GM12872 (cell line): ENCODE measurements at regions not wholly inside any gene's neighbourhood (a gene's known extent, or its start where the extent isn't known, plus 50 kb on each side); places are given as distances from the start of the nearest gene placed in this dataset.

Experiments
- CTCF ChIP-seq: IDR thresholded peaks from 3 replicates; pipeline ENCODE4 v1.5.1; 2011; ENCODE audit warnings: low read depth, mild to moderate bottlenecking, low read length, moderate library complexity; ENCODE audit not compliant: insufficient read depth

GRCh38 chr2:7633566-7634153, 716.4 kb downstream of the RNF144A start:
- TF ChIP-seq CTCF = no peak

- TF ChIP-seq CTCF = no peak
These were observed 717.2 kb downstream of the RNF144A start for GRCh38 chr2:7634409-7634808.

- no peak for TF ChIP-seq CTCF
These were observed 722.3 kb downstream of the RNF144A start for GRCh38 chr2:7639476-7639875.

- TF ChIP-seq CTCF = no peak
These were observed 728.8 kb downstream of the RNF144A start for GRCh38 chr2:7646024-7646423.

DNA sequence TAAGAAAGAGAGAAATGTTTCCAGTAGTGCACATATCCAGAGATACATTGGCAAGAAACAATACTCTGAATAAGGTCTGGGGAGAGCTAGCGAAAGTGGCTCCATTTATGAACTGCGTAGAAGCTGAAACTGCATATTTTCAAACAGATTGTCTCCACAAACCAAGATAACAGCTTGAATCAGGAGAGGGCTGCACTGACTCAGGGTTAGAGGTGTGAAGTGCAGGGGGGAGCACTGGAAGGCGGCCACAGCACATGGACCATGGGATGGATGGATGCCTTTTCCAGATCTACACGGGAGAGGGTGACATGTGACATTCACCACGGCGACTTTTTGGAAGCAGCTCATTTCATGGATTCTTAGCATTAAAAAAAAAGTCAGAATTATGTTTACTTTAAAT, 729.4 kb downstream of the RNF144A start:
- no peak for TF ChIP-seq CTCF

DNA sequence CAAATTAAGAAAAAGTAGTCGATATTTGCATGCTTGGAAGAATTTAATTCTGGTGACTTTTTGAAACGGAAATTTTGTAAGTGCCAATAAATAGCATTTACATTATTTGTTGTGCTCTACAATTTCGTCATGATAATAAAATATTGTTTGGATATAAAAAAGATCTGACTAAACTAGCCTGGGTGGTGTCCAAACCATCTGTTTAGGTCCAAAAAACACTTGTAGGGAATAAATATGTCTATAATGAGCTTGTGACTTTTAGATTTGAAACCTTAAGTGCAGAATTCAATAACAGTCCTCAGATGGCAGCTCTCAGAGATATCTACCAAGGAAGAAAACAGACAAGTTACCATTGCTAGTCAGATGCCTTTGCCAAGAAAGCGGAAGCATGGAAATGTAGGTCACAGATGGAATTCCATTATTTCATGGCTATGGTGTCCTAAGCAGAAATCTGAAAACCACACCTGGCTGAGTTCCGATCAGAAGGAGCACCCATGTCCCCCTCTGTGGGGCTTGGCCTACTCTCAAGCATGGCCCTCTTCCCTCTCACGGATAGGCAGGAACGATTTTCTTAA, 731.1 kb downstream of the RNF144A start:
- no peak for TF ChIP-seq CTCF

GRCh38 chr2:7649461-7650228, 732.4 kb downstream of the RNF144A start:
- TF ChIP-seq CTCF = no peak
